Esophagus muscularis mucosa (tissue), 3 donors: ENCODE measurements at regions not wholly inside any gene's neighbourhood (a gene's known extent, or its start where the extent isn't known, plus 50 kb on each side); places are given as distances from the start of the nearest gene placed in this dataset.

Experiments
- POLR2A ChIP-seq: fragments of 450-650 bp; IDR thresholded peaks from one replicate; pipeline ENCODE4 v1.6.1; 2017; ENCODE audit warnings: antibody characterized with exemption, moderate library complexity, mild to moderate bottlenecking, low read depth
- POLR2AphosphoS5 ChIP-seq, 2 donors: sonication (generic); formaldehyde crosslinking; IDR thresholded peaks; one replicate each; pipeline ENCODE4 v1.6.1; 2017; ENCODE audit warnings: antibody characterized with exemption in 2 of 2
- TF ChIP-seq, protein P1 (sequence below), 3 experiments: fragments of 200-600 bp in 2 of 3; fragments of 450-650 bp in 1 of 3; sonication (generic) in 2 of 3; IDR thresholded peaks; one replicate each; pipeline ENCODE4 v1.5.1; 2017 to 2019; ENCODE audit warnings: antibody characterized with exemption in 3 of 3, mild to moderate bottlenecking in 2 of 3, moderate library complexity in 1 of 3

DNA sequence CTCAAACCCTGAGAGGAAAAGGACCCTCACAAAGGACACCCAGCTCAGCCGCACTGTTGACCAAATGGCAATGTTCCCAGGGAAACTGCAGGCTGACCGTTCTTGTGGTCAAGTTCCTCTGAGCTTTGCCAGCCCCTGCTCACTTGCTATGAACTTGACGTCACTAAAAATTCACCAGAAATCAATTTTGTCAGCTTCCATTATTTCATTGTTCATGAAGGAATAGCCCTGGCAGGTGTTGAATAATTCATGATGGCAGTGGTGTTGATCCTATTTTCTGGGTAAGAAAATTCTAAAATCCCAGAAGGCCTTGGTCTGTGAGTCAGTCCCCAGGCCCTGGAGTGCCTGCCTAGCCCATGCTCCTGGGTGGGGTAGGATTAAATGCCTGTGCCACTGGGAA lies 318.9 kb downstream of the ZNF326 start:
- TF ChIP-seq, protein P1, sequence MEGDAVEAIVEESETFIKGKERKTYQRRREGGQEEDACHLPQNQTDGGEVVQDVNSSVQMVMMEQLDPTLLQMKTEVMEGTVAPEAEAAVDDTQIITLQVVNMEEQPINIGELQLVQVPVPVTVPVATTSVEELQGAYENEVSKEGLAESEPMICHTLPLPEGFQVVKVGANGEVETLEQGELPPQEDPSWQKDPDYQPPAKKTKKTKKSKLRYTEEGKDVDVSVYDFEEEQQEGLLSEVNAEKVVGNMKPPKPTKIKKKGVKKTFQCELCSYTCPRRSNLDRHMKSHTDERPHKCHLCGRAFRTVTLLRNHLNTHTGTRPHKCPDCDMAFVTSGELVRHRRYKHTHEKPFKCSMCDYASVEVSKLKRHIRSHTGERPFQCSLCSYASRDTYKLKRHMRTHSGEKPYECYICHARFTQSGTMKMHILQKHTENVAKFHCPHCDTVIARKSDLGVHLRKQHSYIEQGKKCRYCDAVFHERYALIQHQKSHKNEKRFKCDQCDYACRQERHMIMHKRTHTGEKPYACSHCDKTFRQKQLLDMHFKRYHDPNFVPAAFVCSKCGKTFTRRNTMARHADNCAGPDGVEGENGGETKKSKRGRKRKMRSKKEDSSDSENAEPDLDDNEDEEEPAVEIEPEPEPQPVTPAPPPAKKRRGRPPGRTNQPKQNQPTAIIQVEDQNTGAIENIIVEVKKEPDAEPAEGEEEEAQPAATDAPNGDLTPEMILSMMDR (IDR thresholded peaks at IDR 0.05): no peak
- TF ChIP-seq POLR2A: no peak
- TF ChIP-seq POLR2AphosphoS5 (IDR thresholded peaks at IDR 0.05): no peak
